Spleen (tissue), 11 donors: ENCODE measurements at regions not wholly inside any gene's neighbourhood (a gene's known extent, or its start where the extent isn't known, plus 50 kb on each side); places are given as distances from the start of the nearest gene placed in this dataset.

ENCODE experiments used
- DNase-seq: peaks from one replicate; pipeline ENCODE4 v3.0.0-alpha.2; 2020
- H3K27ac ChIP-seq, 8 donors: fragments of 200-600 bp; sonication (generic) in 7 of 8; 1 replicate in 4 of 8; 2 replicates in 4 of 8; pipeline versions ENCODE4 v1.5.0 to v1.8.0; 2016 to 2021; ENCODE audit warnings: inconsistent platforms in 4 of 8, mild to moderate bottlenecking in 4 of 8, moderate library complexity in 1 of 8
- H3K27me3 ChIP-seq, 7 donors: fragments of 200-600 bp; sonication (generic) in 6 of 7; replicated peaks in 1 of 7; 1 replicate in 4 of 7; 2 replicates in 3 of 7; pipeline versions ENCODE4 v1.5.0 to v1.8.0; 2016 to 2021; ENCODE audit warnings: inconsistent platforms in 3 of 7, mild to moderate bottlenecking in 1 of 7
- H3K36me3 ChIP-seq, 6 donors: fragments of 200-600 bp; sonication (generic) in 5 of 6; 1 replicate in 4 of 6; 2 replicates in 2 of 6; pipeline versions ENCODE4 v1.5.0 to v1.8.0; 2016 to 2021; ENCODE audit warnings: inconsistent platforms in 2 of 6
- H3K4me1 ChIP-seq, 6 donors: fragments of 200-600 bp; sonication (generic) in 5 of 6; 1 replicate in 3 of 6; 2 replicates in 3 of 6; pipeline versions ENCODE4 v1.5.0 to v1.8.0; 2016 to 2021; ENCODE audit warnings: inconsistent platforms in 3 of 6
- H3K4me3 ChIP-seq, 8 donors: fragments of 200-600 bp; sonication (generic) in 7 of 8; 1 replicate in 4 of 8; 2 replicates in 4 of 8; pipeline versions ENCODE4 v1.5.0 to v1.8.0; 2016 to 2021; ENCODE audit warnings: inconsistent platforms in 4 of 8, mild to moderate bottlenecking in 4 of 8, moderate library complexity in 2 of 8
- H3K9me3 ChIP-seq, 8 donors: fragments of 200-600 bp; sonication (generic) in 7 of 8; 1 replicate in 4 of 8; 2 replicates in 4 of 8; pipeline versions ENCODE4 v1.5.0 to v1.8.0; 2016 to 2021; ENCODE audit warnings: inconsistent platforms in 4 of 8
- POLR2A ChIP-seq, 3 donors: fragments of 450-650 bp; IDR thresholded peaks; one replicate each; pipeline ENCODE4 v1.5.1; 2017; ENCODE audit warnings: antibody characterized with exemption in 3 of 3, mild to moderate bottlenecking in 1 of 3
- POLR2AphosphoS5 ChIP-seq, 3 donors: sonication (generic); formaldehyde crosslinking; IDR thresholded peaks; one replicate each; pipeline ENCODE4 v1.5.1; 2017; ENCODE audit warnings: antibody characterized with exemption in 3 of 3
- WGBS, 5 donors: extraction: QIAGEN DNeasy Blood & Tissue Kit in 3 of 5; methylation state at CpG; one replicate each; pipeline versions ENCODE4 v1.1.5 to v1.1.7; 2013 to 2018; 5-methylcytosine and 5-hydroxymethylcytosine counted together
- intact Hi-C: fragments of 100-400 bp; cut with DNase I; formaldehyde crosslinking; loops from one replicate; pipeline ENCODE4 v1.15.0; 2023; ENCODE audit warnings: low total_unique reads
- TF ChIP-seq, protein P1 (sequence below), 11 experiments: fragments of 200-600 bp in 7 of 11; fragments of 450-650 bp in 4 of 11; sonication (generic) in 4 of 11; IDR thresholded peaks in 8 of 11; conservative IDR thresholded peaks in 3 of 11; 1 replicate in 7 of 11; 2 replicates in 4 of 11; pipeline versions ENCODE4 v1.4.0 to v1.8.0; 2016 to 2021; ENCODE audit warnings: antibody characterized with exemption in 11 of 11, inconsistent platforms in 4 of 11, mild to moderate bottlenecking in 1 of 11
- donor health status: healthy with polysubstance abuse.
- donor health status: DM: no; HTN: no; CAD: no; lungs with moderate emphysema.
- donor health status: DM: no; HTN: no; CAD: no.
- donor health status: Bipolar disorder and iron deficiency.
- donor health status: healthy.
- donor health status: DM: no; HTN: no; CAD: no.
- donor health status: DM: yes; HTN: yes; CAD: no.

DNA sequence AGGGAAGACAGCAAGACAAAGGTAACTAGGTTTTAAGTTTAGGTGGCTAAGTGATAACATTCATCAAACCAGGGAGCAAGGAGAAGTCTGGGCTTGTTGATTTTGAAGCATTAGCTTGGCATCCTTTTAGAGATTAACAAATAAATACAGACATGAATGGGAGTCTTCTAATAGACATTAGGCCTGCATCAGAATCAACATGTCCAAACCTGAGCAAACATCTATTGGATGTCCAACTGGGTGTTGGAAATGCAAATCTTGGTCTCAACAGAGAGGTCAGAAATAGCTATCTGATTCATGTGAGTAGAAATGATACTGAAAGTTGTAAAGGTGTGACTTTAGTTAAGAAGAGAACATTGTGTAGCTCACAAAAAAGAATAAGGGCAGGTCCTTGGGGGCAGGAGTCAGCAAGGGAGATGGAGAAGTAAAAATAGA, 85.5 kb upstream of the RND3 start:
- H3K36me3 ChIP-seq = no peaks in the 10 kb centered on the region
- H3K27ac ChIP-seq = no peak overlapping the region
- intact Hi-C loops = no loop called here
- TF ChIP-seq POLR2A (IDR thresholded peaks at IDR 0.05) (no peak), POLR2AphosphoS5 (IDR thresholded peaks at IDR 0.05) (no peak)
- TF ChIP-seq, protein P1, sequence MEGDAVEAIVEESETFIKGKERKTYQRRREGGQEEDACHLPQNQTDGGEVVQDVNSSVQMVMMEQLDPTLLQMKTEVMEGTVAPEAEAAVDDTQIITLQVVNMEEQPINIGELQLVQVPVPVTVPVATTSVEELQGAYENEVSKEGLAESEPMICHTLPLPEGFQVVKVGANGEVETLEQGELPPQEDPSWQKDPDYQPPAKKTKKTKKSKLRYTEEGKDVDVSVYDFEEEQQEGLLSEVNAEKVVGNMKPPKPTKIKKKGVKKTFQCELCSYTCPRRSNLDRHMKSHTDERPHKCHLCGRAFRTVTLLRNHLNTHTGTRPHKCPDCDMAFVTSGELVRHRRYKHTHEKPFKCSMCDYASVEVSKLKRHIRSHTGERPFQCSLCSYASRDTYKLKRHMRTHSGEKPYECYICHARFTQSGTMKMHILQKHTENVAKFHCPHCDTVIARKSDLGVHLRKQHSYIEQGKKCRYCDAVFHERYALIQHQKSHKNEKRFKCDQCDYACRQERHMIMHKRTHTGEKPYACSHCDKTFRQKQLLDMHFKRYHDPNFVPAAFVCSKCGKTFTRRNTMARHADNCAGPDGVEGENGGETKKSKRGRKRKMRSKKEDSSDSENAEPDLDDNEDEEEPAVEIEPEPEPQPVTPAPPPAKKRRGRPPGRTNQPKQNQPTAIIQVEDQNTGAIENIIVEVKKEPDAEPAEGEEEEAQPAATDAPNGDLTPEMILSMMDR (IDR thresholded peaks at IDR 0.05 in 8 of 11, conservative IDR thresholded peaks at IDR 0.05 in 3 of 11) = no peak
- no peak for DNase-seq
- no peaks in the 10 kb centered on the region for H3K4me1 ChIP-seq
- no peaks in the 10 kb centered on the region for H3K27me3 ChIP-seq
- H3K4me3 ChIP-seq = no peak overlapping the region
- H3K9me3 ChIP-seq = peaks cover 0 to 13% (median 8%) of the 10 kb centered on the region in 8 donors

DNA sequence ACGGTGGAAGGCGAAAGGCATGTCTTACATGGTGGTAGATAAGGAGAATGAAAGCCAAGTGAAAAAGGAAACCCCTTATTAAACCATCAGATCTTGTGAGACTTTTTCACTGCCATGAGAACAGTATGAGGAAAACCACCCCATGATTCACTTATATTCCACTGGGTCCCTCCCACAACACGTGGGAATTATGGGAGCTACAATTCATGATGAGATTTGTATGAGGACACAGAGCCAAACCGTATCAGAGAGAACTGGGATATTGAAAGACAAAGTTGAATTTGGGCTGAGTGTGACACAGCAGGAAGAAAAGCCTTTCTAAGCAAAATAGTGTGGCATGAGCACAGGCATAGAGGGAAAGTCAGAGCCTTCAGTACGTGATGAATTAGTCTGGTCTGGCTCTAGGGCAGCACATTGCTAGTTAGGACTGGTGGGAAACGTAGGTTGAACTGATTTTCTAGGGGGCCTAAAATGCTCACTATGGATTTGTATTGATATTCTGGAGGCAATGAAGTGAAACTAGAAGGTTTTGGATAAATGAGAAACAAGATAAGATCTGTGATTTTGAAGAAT, 84.8 kb upstream of the RND3 start:
- Histone ChIP-seq H3K4me1 (no peaks in the 10 kb centered on the region), H3K9me3 (peaks cover 0 to 6% (median 3%) of the 10 kb centered on the region in 8 donors), H3K27me3 (no peaks in the 10 kb centered on the region), H3K4me3 (no peak overlapping the region), H3K27ac (no peak overlapping the region), H3K36me3 (no peaks in the 10 kb centered on the region)
- no peak for TF ChIP-seq POLR2AphosphoS5 (IDR thresholded peaks at IDR 0.05)
- TF ChIP-seq, protein P1 (IDR thresholded peaks at IDR 0.05 in 8 of 11, conservative IDR thresholded peaks at IDR 0.05 in 3 of 11) = no peak
- TF ChIP-seq POLR2A (IDR thresholded peaks at IDR 0.05) = no peak
- 77 to 88% (median 79%) methylated on average over 6 of the region's 6 CpGs for WGBS, 5 donors
- intact Hi-C loops = no loop called here
- no peak for DNase-seq

DNA sequence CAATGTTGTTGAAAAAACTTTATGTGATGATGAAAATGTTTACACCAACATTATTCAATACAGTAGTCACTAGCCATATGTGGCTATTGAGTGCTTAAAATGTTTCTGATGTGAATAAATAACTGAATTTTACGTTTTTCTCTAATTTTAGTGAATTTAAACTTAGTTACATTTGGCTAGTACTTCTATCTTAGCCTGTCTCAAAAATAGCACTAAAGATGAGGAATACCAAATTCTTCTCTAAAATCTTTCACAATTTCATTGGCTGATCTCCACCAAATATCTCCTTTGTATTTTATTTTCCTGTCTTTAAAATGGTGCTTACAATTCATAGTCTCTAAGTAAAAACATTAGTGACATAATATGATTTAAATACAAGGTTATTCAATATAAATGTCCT, 83.7 kb upstream of the RND3 start:
- 39 to 52% (median 41%) methylated on average over 1 of the region's 1 CpG for WGBS, 5 donors
- Histone ChIP-seq H3K27me3 (no peaks in the 10 kb centered on the region), H3K36me3 (no peaks in the 10 kb centered on the region), H3K27ac (no peak overlapping the region), H3K4me3 (no peak overlapping the region), H3K4me1 (no peaks in the 10 kb centered on the region), H3K9me3 (no peaks in the 10 kb centered on the region)
- intact Hi-C loops = no loop called here
- no peak for TF ChIP-seq POLR2A (IDR thresholded peaks at IDR 0.05)
- TF ChIP-seq, protein P1 (IDR thresholded peaks at IDR 0.05 in 8 of 11, conservative IDR thresholded peaks at IDR 0.05 in 3 of 11) = no peak
- no peak for TF ChIP-seq POLR2AphosphoS5 (IDR thresholded peaks at IDR 0.05)
- DNase-seq = no peak

DNA sequence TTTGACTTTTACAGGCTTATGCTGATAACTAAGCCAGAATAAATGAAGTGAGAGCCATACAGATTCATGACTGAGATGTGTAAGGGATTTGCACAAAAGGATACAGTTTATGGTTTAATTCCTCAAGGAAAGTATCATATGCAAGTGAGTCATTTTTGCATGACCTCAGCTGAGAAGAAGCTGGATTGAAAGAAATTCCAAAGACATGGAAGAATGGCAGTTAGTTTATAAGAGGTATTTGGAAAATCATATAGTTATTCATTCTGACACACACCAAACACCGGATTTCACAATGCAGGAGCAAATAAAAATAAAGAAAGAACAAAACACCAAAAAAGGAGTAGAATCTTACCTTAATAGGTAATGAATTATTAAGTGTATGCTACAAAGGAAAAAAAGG, 83.2 kb upstream of the RND3 start:
- intact Hi-C loops = no loop called here
- H3K4me3 ChIP-seq = no peak overlapping the region
- no peaks in the 10 kb centered on the region for H3K27me3 ChIP-seq
- no peaks in the 10 kb centered on the region for H3K9me3 ChIP-seq
- no peak for DNase-seq
- 78 to 94% (median 89%) methylated on average over 1 of the region's 1 CpG for WGBS, 5 donors
- H3K4me1 ChIP-seq = no peaks in the 10 kb centered on the region
- no peaks in the 10 kb centered on the region for H3K36me3 ChIP-seq
- H3K27ac ChIP-seq = no peak overlapping the region
- no peak for TF ChIP-seq POLR2A (IDR thresholded peaks at IDR 0.05)
- no peak for TF ChIP-seq POLR2AphosphoS5 (IDR thresholded peaks at IDR 0.05)
- TF ChIP-seq, protein P1 (IDR thresholded peaks at IDR 0.05 in 8 of 11, conservative IDR thresholded peaks at IDR 0.05 in 3 of 11) = no peak
